ENCODE measurements at regions not wholly inside any gene's neighbourhood (a gene's known extent, or its start where the extent isn't known, plus 50 kb on each side); places are given as distances from the start of the nearest gene placed in this dataset.
A peak's percentile ranks its signal among the peaks of the same experiment; 100 is the strongest.

- DNase-seq (ENCODE audit: low spot score) (no peak), ATAC-seq (no peak)
- TF ChIP-seq CDX4 (CRISPR knock-in tag; IDR thresholded peaks at IDR 0.05; ENCODE audit: borderline replicate concordance) (no peak), CREM (CRISPR knock-in tag; IDR thresholded peaks at IDR 0.05) (no peak), ARID4B (CRISPR knock-in tag; IDR thresholded peaks at IDR 0.05; ENCODE audit: borderline replicate concordance) (no peak), ZBTB43 (CRISPR knock-in tag; IDR thresholded peaks at IDR 0.05) (no peak), NR2C2 (CRISPR knock-in tag; IDR thresholded peaks at IDR 0.05) (no peak), ZNF138 (CRISPR knock-in tag; conservative IDR thresholded peaks at IDR 0.05) (no peak), FOXP1 (CRISPR knock-in tag; IDR thresholded peaks at IDR 0.05; ENCODE audit: borderline replicate concordance) (no peak), ZNF423 (CRISPR knock-in tag; IDR thresholded peaks at IDR 0.05) (no peak), GTF2I (CRISPR knock-in tag; conservative IDR thresholded peaks at IDR 0.05) (no peak), EMX1 (CRISPR knock-in tag; IDR thresholded peaks at IDR 0.05) (no peak), NFATC4 (CRISPR knock-in tag; IDR thresholded peaks at IDR 0.05) (no peak), USF1 (CRISPR knock-in tag; IDR thresholded peaks at IDR 0.05) (no peak), ZNF317 (CRISPR knock-in tag; IDR thresholded peaks at IDR 0.05; ENCODE audit: borderline replicate concordance, low read depth) (no peak), MLX (CRISPR knock-in tag; IDR thresholded peaks at IDR 0.05) (no peak), E2F1 (CRISPR knock-in tag; IDR thresholded peaks at IDR 0.05) (no peak), RELA (CRISPR knock-in tag; IDR thresholded peaks at IDR 0.05; ENCODE audit: borderline replicate concordance) (no peak)
- ChIA-PET CTCF (no interaction called here), POLR2A (no interaction called here)
- Mint-ChIP-seq H3K36me3 (peaks cover 4% of the 10 kb centered on the region), H3K9me3 (peaks cover 9% of the 10 kb centered on the region), H3K4me1 (peaks cover 30% of the 10 kb centered on the region), H3K27me3 (ENCODE audit: low read depth) (no peaks in the 10 kb centered on the region), H3K27ac (peak overlapping the region; percentile 73), H3K4me3 (no peak overlapping the region)
These were observed 252.1 kb downstream of the CDCA7 start for GRCh38 chr2:173606619-173607248.

Data from WTC11 (cell line).